BLaER1 (cell line): ENCODE measurements at regions not wholly inside any gene's neighbourhood (a gene's known extent, or its start where the extent isn't known, plus 50 kb on each side); places are given as distances from the start of the nearest gene placed in this dataset.
"Not testable (repeated sequence)": the region's sequence is repeated elsewhere in the genome, so short reads cannot be mapped to it uniquely, and the experiment has no call there.

ENCODE experiments used
- H3K27ac ChIP-seq: shearing (Covaris generic); formaldehyde crosslinking; 2 replicates; pipeline ENCODE4 v1.8.1; 2022
- H3K27me3 ChIP-seq: shearing (Covaris generic); formaldehyde crosslinking; 2 replicates; pipeline ENCODE4 v1.8.1; 2022
- H3K36me3 ChIP-seq: shearing (Covaris generic); formaldehyde crosslinking; 2 replicates; pipeline ENCODE4 v1.8.1; 2022
- H3K4me1 ChIP-seq: shearing (Covaris generic); formaldehyde crosslinking; 2 replicates; pipeline ENCODE4 v1.8.1; 2022
- H3K4me2 ChIP-seq: shearing (Covaris generic); formaldehyde crosslinking; 2 replicates; pipeline ENCODE4 v1.8.1; 2022
- H3K4me3 ChIP-seq: shearing (Covaris generic); formaldehyde crosslinking; 2 replicates; pipeline ENCODE4 v1.8.1; 2022
- H3K9ac ChIP-seq: shearing (Covaris generic); formaldehyde crosslinking; 2 replicates; pipeline ENCODE4 v1.8.1; 2022
- H3K9me3 ChIP-seq: shearing (Covaris generic); formaldehyde crosslinking; 2 replicates; pipeline ENCODE4 v1.8.1; 2022
- H4K20me1 ChIP-seq: shearing (Covaris generic); formaldehyde crosslinking; 2 replicates; pipeline ENCODE4 v1.8.1; 2022
- Cebpa-rat ChIP-seq: shearing (Covaris generic); IDR thresholded peaks from 2 replicates; pipeline ENCODE4 v1.8.1; 2022

- no peaks in the 10 kb centered on the region for H3K27me3 ChIP-seq
- no peaks in the 10 kb centered on the region for H3K9me3 ChIP-seq
- H3K4me1 ChIP-seq, result no peaks in the 10 kb centered on the region
- H3K4me2 ChIP-seq, result no peak overlapping the region
- H3K9ac ChIP-seq, result no peak overlapping the region
- no peaks in the 10 kb centered on the region for H3K36me3 ChIP-seq
- H3K4me3 ChIP-seq, result no peak overlapping the region
- no peak for TF ChIP-seq Cebpa-rat
- no peak overlapping the region for H3K27ac ChIP-seq
- no peaks in the 10 kb centered on the region for H4K20me1 ChIP-seq
Observed at GRCh38 chr2:192515937-192516336, 321.2 kb upstream of the TMEFF2 start.

GRCh38 chr2:192513575-192513974 lies 318.8 kb upstream of the TMEFF2 start:
- H3K4me2 ChIP-seq, result no peak overlapping the region
- H4K20me1 ChIP-seq, result no peaks in the 10 kb centered on the region
- H3K27ac ChIP-seq, result no peak overlapping the region
- H3K4me1 ChIP-seq, result no peaks in the 10 kb centered on the region
- H3K4me3 ChIP-seq, result no peak overlapping the region
- H3K36me3 ChIP-seq, result no peaks in the 10 kb centered on the region
- H3K9ac ChIP-seq, result no peak overlapping the region
- no peak for TF ChIP-seq Cebpa-rat
- no peaks in the 10 kb centered on the region for H3K27me3 ChIP-seq
- H3K9me3 ChIP-seq, result no peaks in the 10 kb centered on the region

- H3K9me3 ChIP-seq, result peaks cover 22% of the 10 kb centered on the region
Observed at GRCh38 chr2:192507836-192508450, 313.2 kb upstream of the TMEFF2 start.

GRCh38 chr2:192500550-192501200 lies 305.9 kb upstream of the TMEFF2 start:
- Histone ChIP-seq H4K20me1 (no peaks in the 10 kb centered on the region), H3K27me3 (no peaks in the 10 kb centered on the region), H3K9ac (no peak overlapping the region), H3K4me3 (no peak overlapping the region), H3K4me2 (no peak overlapping the region), H3K9me3 (no peaks in the 10 kb centered on the region), H3K27ac (no peak overlapping the region), H3K36me3 (no peaks in the 10 kb centered on the region), H3K4me1 (no peaks in the 10 kb centered on the region)
- no peak for TF ChIP-seq Cebpa-rat

More at GRCh38 chr2:192507836-192508450, 313.2 kb upstream of the TMEFF2 start:
- H3K4me3 ChIP-seq, H4K20me1 ChIP-seq, H3K36me3 ChIP-seq, H3K27ac ChIP-seq, H3K27me3 ChIP-seq, H3K9ac ChIP-seq, H3K4me1 ChIP-seq, H3K4me2 ChIP-seq: not testable (repeated sequence)

- H3K4me3 ChIP-seq, result no peak overlapping the region
- H3K4me1 ChIP-seq, result no peaks in the 10 kb centered on the region
- H3K27me3 ChIP-seq, result no peaks in the 10 kb centered on the region
- H3K9ac ChIP-seq, result no peak overlapping the region
- H3K9me3 ChIP-seq, result no peaks in the 10 kb centered on the region
- TF ChIP-seq Cebpa-rat, result no peak
- H3K36me3 ChIP-seq, result no peaks in the 10 kb centered on the region
- H4K20me1 ChIP-seq, result no peaks in the 10 kb centered on the region
- H3K27ac ChIP-seq, result no peak overlapping the region
- no peak overlapping the region for H3K4me2 ChIP-seq
Observed at GRCh38 chr2:192499476-192499875, 304.7 kb upstream of the TMEFF2 start.

GRCh38 chr2:192498747-192499146 lies 304.0 kb upstream of the TMEFF2 start:
- H3K36me3 ChIP-seq, result no peaks in the 10 kb centered on the region
- no peak overlapping the region for H3K27ac ChIP-seq
- H3K27me3 ChIP-seq, result no peaks in the 10 kb centered on the region
- H3K9ac ChIP-seq, result no peak overlapping the region
- H3K4me3 ChIP-seq, result no peak overlapping the region
- H3K4me2 ChIP-seq, result no peak overlapping the region
- no peak for TF ChIP-seq Cebpa-rat
- H3K9me3 ChIP-seq, result no peaks in the 10 kb centered on the region
- H4K20me1 ChIP-seq, result no peaks in the 10 kb centered on the region
- H3K4me1 ChIP-seq, result no peaks in the 10 kb centered on the region

GRCh38 chr2:192488158-192488557 lies 293.4 kb upstream of the TMEFF2 start:
- H3K4me3 ChIP-seq, H3K27me3 ChIP-seq, H3K36me3 ChIP-seq, H3K4me2 ChIP-seq, H3K9ac ChIP-seq, H4K20me1 ChIP-seq, H3K4me1 ChIP-seq, H3K27ac ChIP-seq, H3K9me3 ChIP-seq: not testable (repeated sequence)

GRCh38 chr2:192487636-192488035 lies 292.9 kb upstream of the TMEFF2 start:
- Histone ChIP-seq H3K9me3 (0 out of 2 replicates have a peak, but pooled peaks cover 4% of the 10 kb centered on the region), H3K4me1 (no peaks in the 10 kb centered on the region), H3K27ac (no peak overlapping the region), H3K4me3 (no peak overlapping the region), H3K4me2 (no peak overlapping the region), H3K9ac (no peak overlapping the region), H3K27me3 (no peaks in the 10 kb centered on the region), H4K20me1 (no peaks in the 10 kb centered on the region), H3K36me3 (no peaks in the 10 kb centered on the region)
- TF ChIP-seq Cebpa-rat, result no peak

- Histone ChIP-seq H3K9ac (no peak overlapping the region), H3K27me3 (no peaks in the 10 kb centered on the region), H3K4me2 (no peak overlapping the region), H3K4me1 (no peaks in the 10 kb centered on the region), H4K20me1 (no peaks in the 10 kb centered on the region), H3K4me3 (no peak overlapping the region), H3K27ac (no peak overlapping the region), H3K9me3 (0 out of 2 replicates have a peak, but pooled peaks cover 1% of the 10 kb centered on the region), H3K36me3 (no peaks in the 10 kb centered on the region)
- TF ChIP-seq Cebpa-rat, result no peak
Observed at GRCh38 chr2:192484903-192485302, 290.2 kb upstream of the TMEFF2 start.

GRCh38 chr2:192480984-192481383 lies 286.3 kb upstream of the TMEFF2 start:
- Histone ChIP-seq H3K9me3 (no peaks in the 10 kb centered on the region), H3K27ac (no peak overlapping the region), H3K4me1 (no peaks in the 10 kb centered on the region), H4K20me1 (no peaks in the 10 kb centered on the region), H3K4me3 (no peak overlapping the region), H3K9ac (no peak overlapping the region), H3K4me2 (no peak overlapping the region), H3K27me3 (no peaks in the 10 kb centered on the region), H3K36me3 (no peaks in the 10 kb centered on the region)
- TF ChIP-seq Cebpa-rat, result no peak

- no peak for TF ChIP-seq Cebpa-rat
- Histone ChIP-seq H3K4me3 (no peak overlapping the region), H3K27ac (no peak overlapping the region), H3K9me3 (no peaks in the 10 kb centered on the region), H4K20me1 (no peaks in the 10 kb centered on the region), H3K9ac (no peak overlapping the region), H3K27me3 (no peaks in the 10 kb centered on the region), H3K4me2 (no peak overlapping the region), H3K36me3 (no peaks in the 10 kb centered on the region), H3K4me1 (no peaks in the 10 kb centered on the region)
Observed at GRCh38 chr2:192473331-192473730, 278.6 kb upstream of the TMEFF2 start.
